WERI-Rb-1 (cell line): ENCODE measurements at regions not wholly inside any gene's neighbourhood (a gene's known extent, or its start where the extent isn't known, plus 50 kb on each side); places are given as distances from the start of the nearest gene placed in this dataset.

Experiments
- DNase-seq: peaks from one replicate; pipeline ENCODE4 v3.0.0-alpha.2; 2020
- H3K27ac ChIP-seq: fragments of 250-450 bp; sonication (Bioruptor Pico); 2 replicates; pipeline ENCODE4 v1.5.1; 2020; ENCODE audit warnings: mild to moderate bottlenecking, moderate library complexity
- H3K27me3 ChIP-seq: fragments of 250-450 bp; sonication (Bioruptor Pico); 2 replicates; pipeline ENCODE4 v1.5.1; 2021; ENCODE audit warnings: mild to moderate bottlenecking, low read depth, moderate library complexity; ENCODE audit not compliant: insufficient read depth, severe bottlenecking
- H3K36me3 ChIP-seq: fragments of 250-450 bp; sonication (Bioruptor Pico); 2 replicates; pipeline ENCODE4 v1.5.1; 2020; ENCODE audit warnings: mild to moderate bottlenecking, moderate library complexity
- H3K4me3 ChIP-seq: 2 replicates; pipeline ENCODE4 v1.5.1; 2011; ENCODE audit warnings: low read depth, mild to moderate bottlenecking, control low read depth, low read length
- H3K9me3 ChIP-seq: fragments of 250-450 bp; sonication (Bioruptor Pico); 2 replicates; pipeline ENCODE4 v1.5.1; 2021; ENCODE audit warnings: mild to moderate bottlenecking, moderate library complexity; ENCODE audit not compliant: severe bottlenecking
- CTCF ChIP-seq: IDR thresholded peaks from 2 replicates; pipeline ENCODE4 v1.5.1; 2011; ENCODE audit warnings: low read depth, mild to moderate bottlenecking, control low read depth, inconsistent platforms, low read length

- DNase-seq, result no peak
- Histone ChIP-seq H3K36me3 (no peaks in the 10 kb centered on the region), H3K27me3 (no peaks in the 10 kb centered on the region), H3K27ac (no peak overlapping the region), H3K9me3 (peaks cover 4% of the 10 kb centered on the region), H3K4me3 (no peak overlapping the region)
- no peak for TF ChIP-seq CTCF
These were observed 226.5 kb upstream of the PROK2 start for GRCh38 chr3:72011485-72011884.

- DNase-seq, result no peak
- no peak overlapping the region for H3K27ac ChIP-seq
- H3K27me3 ChIP-seq, result no peaks in the 10 kb centered on the region
- no peak for TF ChIP-seq CTCF
- H3K36me3 ChIP-seq, result no peaks in the 10 kb centered on the region
- H3K9me3 ChIP-seq, result peaks cover 6% of the 10 kb centered on the region
- H3K4me3 ChIP-seq, result no peak overlapping the region
These were observed 225.0 kb upstream of the PROK2 start for GRCh38 chr3:72009851-72010443.

GRCh38 chr3:72008226-72008996, 223.5 kb upstream of the PROK2 start:
- TF ChIP-seq CTCF, result no peak
- H3K36me3 ChIP-seq, result no peaks in the 10 kb centered on the region
- DNase-seq, result no peak
- H3K4me3 ChIP-seq, result no peak overlapping the region
- peaks cover 6% of the 10 kb centered on the region for H3K9me3 ChIP-seq
- H3K27ac ChIP-seq, result no peak overlapping the region
- H3K27me3 ChIP-seq, result no peaks in the 10 kb centered on the region

- Histone ChIP-seq H3K9me3 (peaks cover 6% of the 10 kb centered on the region), H3K27ac (no peak overlapping the region), H3K36me3 (no peaks in the 10 kb centered on the region), H3K4me3 (no peak overlapping the region), H3K27me3 (no peaks in the 10 kb centered on the region)
- no peak for DNase-seq
- TF ChIP-seq CTCF, result no peak
These were observed 221.9 kb upstream of the PROK2 start for GRCh38 chr3:72006631-72007556.

GRCh38 chr3:72004749-72005292, 219.9 kb upstream of the PROK2 start:
- TF ChIP-seq CTCF, result no peak
- H3K27ac ChIP-seq, result no peak overlapping the region
- no peaks in the 10 kb centered on the region for H3K27me3 ChIP-seq
- no peaks in the 10 kb centered on the region for H3K36me3 ChIP-seq
- H3K9me3 ChIP-seq, result peaks cover 6% of the 10 kb centered on the region
- H3K4me3 ChIP-seq, result no peak overlapping the region
- DNase-seq, result no peak
